GM23248 (cell line): ENCODE measurements at regions not wholly inside any gene's neighbourhood (a gene's known extent, or its start where the extent isn't known, plus 50 kb on each side); places are given as distances from the start of the nearest gene placed in this dataset.
"Not testable (repeated sequence)": the region's sequence is repeated elsewhere in the genome, so short reads cannot be mapped to it uniquely, and the experiment has no call there.

Experiments
- EZH2 ChIP-seq: fragments of 200-600 bp; sonication (generic); IDR thresholded peaks from 2 replicates; pipeline ENCODE4 v1.6.1; 2018; ENCODE audit warnings: antibody characterized with exemption, mild to moderate bottlenecking; ENCODE audit not compliant: insufficient read depth, poor library complexity, severe bottlenecking
- EZH2phosphoT487 ChIP-seq: fragments of 200-600 bp; sonication (generic); IDR thresholded peaks from 2 replicates; pipeline ENCODE4 v1.6.1; 2018; ENCODE audit warnings: antibody characterized with exemption, moderate library complexity, mild to moderate bottlenecking, low read depth; ENCODE audit not compliant: insufficient read depth

- TF ChIP-seq EZH2phosphoT487, EZH2: not testable (repeated sequence)
Measured at GRCh38 chr18:14991934-14992445, 244.0 kb downstream of the ANKRD30B start.
